T-helper 2 cell treated with Interferon-gamma antibody and Interleukin-4, amounts not matched to agents 100 ng/mL and 5 ng/mL, for 36 hours (primary cell): ENCODE measurements at regions not wholly inside any gene's neighbourhood (a gene's known extent, or its start where the extent isn't known, plus 50 kb on each side); places are given as distances from the start of the nearest gene placed in this dataset.

Experiments
- intact Hi-C: fragments of 100-400 bp; cut with micrococcal nuclease; formaldehyde crosslinking; loops from one replicate; pipeline ENCODE4 v1.15.1; 2023

GRCh38 chr2:207397917-207398655 is 131.7 kb upstream of the CREB1 start:
- intact Hi-C loops = no loop called here

GRCh38 chr2:207399301-207399700 is 130.5 kb upstream of the CREB1 start:
- intact Hi-C loops = no loop called here

GRCh38 chr2:207401338-207401737 is 128.4 kb upstream of the CREB1 start:
- intact Hi-C loops = no loop called here

GRCh38 chr2:207403141-207403540 is 126.6 kb upstream of the CREB1 start:
- intact Hi-C loops = no loop called here

GRCh38 chr2:207403950-207404349 is 125.8 kb upstream of the CREB1 start:
- intact Hi-C loops = no loop called here

GRCh38 chr2:207405150-207405549 is 124.6 kb upstream of the CREB1 start:
- intact Hi-C loops = no loop called here

GRCh38 chr2:207408086-207408794 is 121.5 kb upstream of the CREB1 start:
- intact Hi-C loops = no loop called here

- intact Hi-C loops = no loop called here
Measured at GRCh38 chr2:207409517-207409916, 120.2 kb upstream of the CREB1 start.

- intact Hi-C loops = no loop called here
Measured at GRCh38 chr2:207412787-207413310, 116.9 kb upstream of the CREB1 start.

GRCh38 chr2:207413376-207413907 is 116.3 kb upstream of the CREB1 start:
- intact Hi-C loops = no loop called here

- intact Hi-C loops = no loop called here
Measured at GRCh38 chr2:207416111-207416510, 113.7 kb upstream of the CREB1 start.

- intact Hi-C loops = no loop called here
Measured at GRCh38 chr2:207416900-207417299, 112.9 kb upstream of the CREB1 start.

- intact Hi-C loops = no loop called here
Measured at GRCh38 chr2:207417301-207417718, 112.5 kb upstream of the CREB1 start.

- intact Hi-C loops = no loop called here
Measured at GRCh38 chr2:207418419-207418818, 111.3 kb upstream of the CREB1 start.

GRCh38 chr2:207419331-207419730 is 110.4 kb upstream of the CREB1 start:
- intact Hi-C loops = no loop called here

- intact Hi-C loops = no loop called here
Measured at GRCh38 chr2:207421671-207422070, 108.1 kb upstream of the CREB1 start.

- intact Hi-C loops = no loop called here
Measured at GRCh38 chr2:207422380-207422779, 107.4 kb upstream of the CREB1 start.

- intact Hi-C loops = no loop called here
Measured at GRCh38 chr2:207423886-207424285, 105.9 kb upstream of the CREB1 start.

- intact Hi-C loops = no loop called here
Measured at GRCh38 chr2:207427986-207428385, 101.8 kb upstream of the CREB1 start.

GRCh38 chr2:207428573-207428972 is 101.2 kb upstream of the CREB1 start:
- intact Hi-C loops = no loop called here

GRCh38 chr2:207432453-207432852 is 97.3 kb upstream of the CREB1 start:
- intact Hi-C loops = no loop called here

- intact Hi-C loops = no loop called here
Measured at GRCh38 chr2:207434306-207434705, 95.5 kb upstream of the CREB1 start.
